Tibial nerve (tissue), 4 donors: ENCODE measurements at regions not wholly inside any gene's neighbourhood (a gene's known extent, or its start where the extent isn't known, plus 50 kb on each side); places are given as distances from the start of the nearest gene placed in this dataset.

Experiments
- DNase-seq, 2 donors: peaks; one replicate each; pipeline ENCODE4 v3.0.0-alpha.2; 2019; ENCODE audit warnings: low spot score in 2 of 2
- H3K27ac ChIP-seq, 4 donors: fragments of 200-600 bp; sonication (generic) in 3 of 4; one replicate each; pipeline ENCODE4 v1.5.1; 2017 to 2019; ENCODE audit warnings: mild to moderate bottlenecking in 1 of 4
- H3K27me3 ChIP-seq, 2 donors: fragments of 200-600 bp; sonication (generic) in 1 of 2; one replicate each; pipeline versions ENCODE4 v1.5.1 to v1.6.0; 2017 to 2019
- H3K36me3 ChIP-seq, 3 donors: fragments of 200-600 bp; sonication (generic); one replicate each; pipeline ENCODE4 v1.5.1; 2018 to 2019
- H3K4me1 ChIP-seq, 4 donors: fragments of 200-600 bp; sonication (generic) in 3 of 4; one replicate each; pipeline ENCODE4 v1.5.1; 2017 to 2019
- H3K4me3 ChIP-seq, 4 donors: fragments of 200-600 bp; sonication (generic) in 3 of 4; one replicate each; pipeline ENCODE4 v1.5.1; 2017 to 2019; ENCODE audit warnings: mild to moderate bottlenecking in 1 of 4, moderate library complexity in 1 of 4
- H3K9me3 ChIP-seq, 4 donors: fragments of 200-600 bp; sonication (generic) in 3 of 4; one replicate each; pipeline ENCODE4 v1.5.1; 2017 to 2019
- EP300 ChIP-seq, 2 donors: sonication (generic); formaldehyde crosslinking; IDR thresholded peaks; one replicate each; pipeline ENCODE4 v1.6.1; 2017; ENCODE audit warnings: antibody characterized with exemption in 2 of 2, mild to moderate bottlenecking in 1 of 2
- POLR2A ChIP-seq, 2 donors: fragments of 450-650 bp; IDR thresholded peaks; one replicate each; pipeline ENCODE4 v1.6.1; 2017; ENCODE audit warnings: antibody characterized with exemption in 2 of 2, mild to moderate bottlenecking in 2 of 2, moderate library complexity in 2 of 2
- WGBS, 2 donors: methylation state at CpG; one replicate each; pipeline ENCODE4 v1.1.5; 2018; 5-methylcytosine and 5-hydroxymethylcytosine counted together
- TF ChIP-seq, protein P1 (sequence below), 5 experiments: fragments of 200-600 bp in 3 of 5; fragments of 450-650 bp in 2 of 5; sonication (generic) in 3 of 5; IDR thresholded peaks; one replicate each; pipeline ENCODE4 v1.5.1; 2016 to 2019; ENCODE audit warnings: antibody characterized with exemption in 5 of 5, mild to moderate bottlenecking in 3 of 5, moderate library complexity in 2 of 5

DNA sequence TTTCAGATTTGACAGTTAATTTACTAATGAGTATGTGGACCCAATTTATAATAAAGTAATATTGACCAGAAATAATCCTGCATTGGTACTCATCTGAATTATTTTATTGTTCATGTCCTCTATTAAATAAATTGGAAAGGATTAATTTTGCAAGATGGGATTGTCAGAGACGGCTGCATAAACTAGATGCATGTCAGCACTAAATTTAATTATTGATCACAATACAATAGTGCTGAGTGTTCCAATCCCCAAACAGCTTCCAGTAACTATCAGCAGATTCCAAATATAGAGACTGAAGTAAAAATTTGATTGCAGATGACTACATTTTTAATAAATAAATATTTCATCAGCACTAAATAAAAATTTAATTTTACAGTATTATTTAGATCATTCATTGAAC, 387.2 kb downstream of the GRB14 start:
- Histone ChIP-seq H3K27ac (no peak overlapping the region), H3K9me3 (no peaks in the 10 kb centered on the region), H3K4me3 (no peak overlapping the region), H3K4me1 (no peaks in the 10 kb centered on the region), H3K27me3 (no peaks in the 10 kb centered on the region), H3K36me3 (no peaks in the 10 kb centered on the region)
- no peak for DNase-seq
- TF ChIP-seq, protein P1, sequence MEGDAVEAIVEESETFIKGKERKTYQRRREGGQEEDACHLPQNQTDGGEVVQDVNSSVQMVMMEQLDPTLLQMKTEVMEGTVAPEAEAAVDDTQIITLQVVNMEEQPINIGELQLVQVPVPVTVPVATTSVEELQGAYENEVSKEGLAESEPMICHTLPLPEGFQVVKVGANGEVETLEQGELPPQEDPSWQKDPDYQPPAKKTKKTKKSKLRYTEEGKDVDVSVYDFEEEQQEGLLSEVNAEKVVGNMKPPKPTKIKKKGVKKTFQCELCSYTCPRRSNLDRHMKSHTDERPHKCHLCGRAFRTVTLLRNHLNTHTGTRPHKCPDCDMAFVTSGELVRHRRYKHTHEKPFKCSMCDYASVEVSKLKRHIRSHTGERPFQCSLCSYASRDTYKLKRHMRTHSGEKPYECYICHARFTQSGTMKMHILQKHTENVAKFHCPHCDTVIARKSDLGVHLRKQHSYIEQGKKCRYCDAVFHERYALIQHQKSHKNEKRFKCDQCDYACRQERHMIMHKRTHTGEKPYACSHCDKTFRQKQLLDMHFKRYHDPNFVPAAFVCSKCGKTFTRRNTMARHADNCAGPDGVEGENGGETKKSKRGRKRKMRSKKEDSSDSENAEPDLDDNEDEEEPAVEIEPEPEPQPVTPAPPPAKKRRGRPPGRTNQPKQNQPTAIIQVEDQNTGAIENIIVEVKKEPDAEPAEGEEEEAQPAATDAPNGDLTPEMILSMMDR (IDR thresholded peaks at IDR 0.05), result no peak
- TF ChIP-seq POLR2A (IDR thresholded peaks at IDR 0.05), result no peak
- 76 to 81% methylated on average over 1 of the region's 1 CpG for WGBS, 2 donors

DNA sequence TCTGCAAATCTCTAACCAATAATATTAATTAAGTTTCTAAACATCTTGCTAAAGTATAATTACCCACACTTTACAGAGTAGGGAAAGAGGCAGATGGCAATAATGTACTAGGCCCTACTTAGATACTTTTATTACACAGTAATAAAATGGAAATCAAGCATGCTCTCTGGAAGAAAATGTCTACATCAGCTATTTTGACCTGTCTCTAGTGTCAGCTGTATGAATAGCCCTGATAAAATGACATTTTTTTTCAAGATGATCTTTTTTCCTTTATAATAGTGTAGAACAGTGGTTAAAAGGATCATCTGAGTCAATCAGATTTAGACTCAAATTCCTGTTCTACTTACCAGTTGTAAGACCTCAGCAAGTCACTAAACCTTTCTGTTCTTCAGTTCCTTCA, 397.3 kb downstream of the GRB14 start:
- no peaks in the 10 kb centered on the region for H3K9me3 ChIP-seq
- H3K27ac ChIP-seq, result no peak overlapping the region
- DNase-seq, result no peak
- H3K27me3 ChIP-seq, result no peaks in the 10 kb centered on the region
- no peak for TF ChIP-seq POLR2A (IDR thresholded peaks at IDR 0.05)
- TF ChIP-seq, protein P1 (IDR thresholded peaks at IDR 0.05), result no peak
- TF ChIP-seq EP300 (IDR thresholded peaks at IDR 0.05), result no peak
- H3K4me1 ChIP-seq, result no peaks in the 10 kb centered on the region
- H3K36me3 ChIP-seq, result no peaks in the 10 kb centered on the region
- H3K4me3 ChIP-seq, result no peak overlapping the region

DNA sequence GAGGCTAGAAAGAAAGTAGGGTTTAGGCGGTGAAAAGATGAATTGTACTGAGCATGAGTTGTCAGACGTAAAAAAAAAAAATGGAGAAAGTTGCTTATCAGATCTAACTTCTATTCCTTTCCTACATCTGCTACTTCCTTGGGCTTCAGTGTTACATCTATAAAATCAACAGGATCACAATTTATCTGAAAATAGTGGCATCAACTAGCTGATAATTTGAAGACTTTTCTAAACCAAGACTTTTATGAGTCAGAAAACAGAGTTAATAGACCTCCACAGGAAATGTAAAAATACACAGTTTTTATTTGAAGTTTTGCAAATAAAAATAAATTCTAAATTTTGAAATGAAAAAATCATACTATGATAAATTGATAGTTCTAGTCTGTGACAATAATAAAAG, 399.8 kb downstream of the GRB14 start:
- no peaks in the 10 kb centered on the region for H3K4me1 ChIP-seq
- no peak for DNase-seq
- no peaks in the 10 kb centered on the region for H3K27me3 ChIP-seq
- TF ChIP-seq POLR2A (IDR thresholded peaks at IDR 0.05) (no peak), EP300 (IDR thresholded peaks at IDR 0.05) (no peak)
- TF ChIP-seq, protein P1 (IDR thresholded peaks at IDR 0.05), result no peak
- 81 to 82% methylated on average over 2 of the region's 2 CpGs for WGBS, 2 donors
- H3K9me3 ChIP-seq, result no peaks in the 10 kb centered on the region
- H3K27ac ChIP-seq, result no peak overlapping the region
- no peak overlapping the region for H3K4me3 ChIP-seq
- no peaks in the 10 kb centered on the region for H3K36me3 ChIP-seq

DNA sequence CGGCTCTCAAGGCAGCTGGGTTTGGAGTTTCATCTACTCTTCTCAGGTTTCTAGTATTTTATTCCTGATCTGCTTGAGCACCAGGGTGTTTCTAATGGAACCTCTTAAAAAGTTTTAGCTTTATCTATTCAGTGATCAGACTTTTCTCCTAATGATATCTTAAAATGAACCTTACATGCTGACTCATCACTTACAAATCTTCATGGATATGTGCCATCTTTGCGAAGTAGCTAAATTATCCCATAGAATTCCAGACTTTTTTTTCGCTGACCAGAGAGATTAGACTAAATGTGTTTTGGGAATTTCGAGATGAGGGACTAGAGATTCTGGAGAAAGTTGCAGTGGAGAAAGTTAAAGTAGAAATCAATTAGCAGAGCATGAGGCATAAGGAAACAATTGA, 401.0 kb downstream of the GRB14 start:
- no peak overlapping the region for H3K4me3 ChIP-seq
- H3K4me1 ChIP-seq, result no peaks in the 10 kb centered on the region
- H3K27me3 ChIP-seq, result no peaks in the 10 kb centered on the region
- H3K9me3 ChIP-seq, result no peaks in the 10 kb centered on the region
- 80 to 81% methylated on average over 4 of the region's 4 CpGs for WGBS, 2 donors
- no peak overlapping the region for H3K27ac ChIP-seq
- TF ChIP-seq POLR2A (IDR thresholded peaks at IDR 0.05) (no peak), EP300 (IDR thresholded peaks at IDR 0.05) (no peak)
- TF ChIP-seq, protein P1 (IDR thresholded peaks at IDR 0.05), result no peak
- DNase-seq, result no peak
- H3K36me3 ChIP-seq, result no peaks in the 10 kb centered on the region

DNA sequence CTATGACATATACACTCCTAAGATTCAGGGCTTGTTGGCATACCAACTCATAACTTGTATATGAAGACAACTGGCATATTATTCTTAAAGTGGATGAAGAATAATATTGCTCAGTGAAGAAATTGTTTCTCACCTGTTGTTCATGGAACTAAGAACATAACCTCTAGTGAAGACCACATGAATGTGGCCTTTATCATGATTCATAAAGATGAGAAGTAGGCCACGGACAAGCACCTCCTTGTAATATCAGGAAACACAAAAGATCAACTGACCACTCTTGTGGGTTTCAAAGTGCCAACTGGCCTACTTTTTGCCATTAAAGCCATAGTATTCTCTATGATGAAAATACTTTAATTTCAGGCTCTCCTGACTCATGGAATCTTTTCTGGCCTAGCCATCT, 407.4 kb downstream of the GRB14 start:
- Histone ChIP-seq H3K9me3 (no peaks in the 10 kb centered on the region), H3K36me3 (no peaks in the 10 kb centered on the region), H3K27ac (no peak overlapping the region), H3K4me1 (no peaks in the 10 kb centered on the region), H3K4me3 (no peak overlapping the region), H3K27me3 (no peaks in the 10 kb centered on the region)
- DNase-seq, result no peak
- no peak for TF ChIP-seq POLR2A (IDR thresholded peaks at IDR 0.05)
- TF ChIP-seq, protein P1 (IDR thresholded peaks at IDR 0.05), result no peak
- TF ChIP-seq EP300 (IDR thresholded peaks at IDR 0.05), result no peak
- WGBS, 2 donors, result 61% methylated on average over 1 of the region's 1 CpG
